ENCODE measurements at regions not wholly inside any gene's neighbourhood (a gene's known extent, or its start where the extent isn't known, plus 50 kb on each side); places are given as distances from the start of the nearest gene placed in this dataset.

- Histone ChIP-seq H3K4me3 (no peak overlapping the region), H3K36me3 (no peaks in the 10 kb centered on the region), H3K27me3 (no peaks in the 10 kb centered on the region), H3K27ac (no peak overlapping the region), H3K4me1 (no peaks in the 10 kb centered on the region), H3K9me3 (no peaks in the 10 kb centered on the region)
- no peak for TF ChIP-seq POLR2A (IDR thresholded peaks at IDR 0.05)
- TF ChIP-seq CTCF (IDR thresholded peaks at IDR 0.05), result no peak
- no peak for TF ChIP-seq POLR2AphosphoS5 (IDR thresholded peaks at IDR 0.05)
- no peak for TF ChIP-seq EP300 (IDR thresholded peaks at IDR 0.05)
- DNase-seq, result no peak
- intact Hi-C loops (cut with DNase I; ENCODE audit: low total_unique reads), result no loop called here
- 57 to 68% (median 67%) methylated on average over 5 of the region's 5 CpGs for WGBS, 5 donors
Observed at GRCh38 chr6:18720075-18720474, 332.9 kb downstream of the RNF144B start.

- intact Hi-C loops (cut with DNase I; ENCODE audit: low total_unique reads), result no loop called here
- Histone ChIP-seq H3K27ac (no peak overlapping the region), H3K27me3 (no peaks in the 10 kb centered on the region), H3K36me3 (no peaks in the 10 kb centered on the region), H3K4me3 (no peak overlapping the region), H3K4me1 (no peaks in the 10 kb centered on the region), H3K9me3 (no peaks in the 10 kb centered on the region)
- no peak for TF ChIP-seq EP300 (IDR thresholded peaks at IDR 0.05)
- TF ChIP-seq POLR2A (IDR thresholded peaks at IDR 0.05), result no peak
- TF ChIP-seq POLR2AphosphoS5 (IDR thresholded peaks at IDR 0.05), result no peak
- TF ChIP-seq CTCF (IDR thresholded peaks at IDR 0.05), result no peak
- no peak for DNase-seq
- WGBS, 5 donors, result 87 to 93% (median 87%) methylated on average over 3 of the region's 3 CpGs
Observed at GRCh38 chr6:18724056-18724455, 336.9 kb downstream of the RNF144B start.

GRCh38 chr6:18725449-18725848 is 338.3 kb downstream of the RNF144B start:
- no peak overlapping the region for H3K4me3 ChIP-seq
- TF ChIP-seq CTCF (IDR thresholded peaks at IDR 0.05), result no peak
- no peak for TF ChIP-seq POLR2A (IDR thresholded peaks at IDR 0.05)
- no peak for TF ChIP-seq POLR2AphosphoS5 (IDR thresholded peaks at IDR 0.05)
- TF ChIP-seq EP300 (IDR thresholded peaks at IDR 0.05), result no peak
- intact Hi-C loops (cut with DNase I; ENCODE audit: low total_unique reads), result no loop called here
- H3K9me3 ChIP-seq, result no peaks in the 10 kb centered on the region
- no peaks in the 10 kb centered on the region for H3K36me3 ChIP-seq
- 80 to 91% (median 85%) methylated on average over 2 of the region's 2 CpGs for WGBS, 5 donors
- no peaks in the 10 kb centered on the region for H3K27me3 ChIP-seq
- H3K27ac ChIP-seq, result no peak overlapping the region
- DNase-seq, result no peak
- no peaks in the 10 kb centered on the region for H3K4me1 ChIP-seq

GRCh38 chr6:18733921-18734550 is 346.9 kb downstream of the RNF144B start:
- no peak overlapping the region for H3K4me3 ChIP-seq
- no peaks in the 10 kb centered on the region for H3K4me1 ChIP-seq
- WGBS, 5 donors, result 71 to 94% (median 86%) methylated on average over 1 of the region's 1 CpG
- no peak for TF ChIP-seq EP300 (IDR thresholded peaks at IDR 0.05)
- TF ChIP-seq POLR2A (IDR thresholded peaks at IDR 0.05), result no peak
- TF ChIP-seq CTCF (IDR thresholded peaks at IDR 0.05), result no peak
- no peak for TF ChIP-seq POLR2AphosphoS5 (IDR thresholded peaks at IDR 0.05)
- no peak overlapping the region for H3K27ac ChIP-seq
- no peaks in the 10 kb centered on the region for H3K27me3 ChIP-seq
- no peak for DNase-seq
- intact Hi-C loops (cut with DNase I; ENCODE audit: low total_unique reads), result no loop called here
- H3K36me3 ChIP-seq, result no peaks in the 10 kb centered on the region
- H3K9me3 ChIP-seq, result peaks cover 0 to 5% (median 0%) of the 10 kb centered on the region in 4 donors
